Upper lobe of right lung (tissue), 1 donor: ENCODE measurements at regions not wholly inside any gene's neighbourhood (a gene's known extent, or its start where the extent isn't known, plus 50 kb on each side); places are given as distances from the start of the nearest gene placed in this dataset.

Source experiments
- ATAC-seq: fragments of 200-7000 bp; cut with Tn5 transposase; one replicate; pipeline ENCODE4 v1.9.1; 2020; ENCODE audit warnings: mild to moderate bottlenecking, moderate library complexity
- DNase-seq: peaks from one replicate; pipeline ENCODE4 v3.0.0-alpha.2; 2020
- H3K27ac ChIP-seq: fragments of 200-600 bp; one replicate; pipeline ENCODE4 v1.8.0; 2022
- H3K27me3 ChIP-seq: fragments of 200-600 bp; one replicate; pipeline ENCODE4 v1.8.0; 2022; ENCODE audit warnings: mild to moderate bottlenecking
- H3K36me3 ChIP-seq: fragments of 200-600 bp; one replicate; pipeline ENCODE4 v1.8.0; 2022
- H3K4me1 ChIP-seq: fragments of 200-600 bp; one replicate; pipeline ENCODE4 v1.8.0; 2022
- H3K4me3 ChIP-seq: fragments of 200-600 bp; one replicate; pipeline ENCODE4 v1.8.0; 2022; ENCODE audit warnings: mild to moderate bottlenecking
- H3K9me3 ChIP-seq: fragments of 200-600 bp; one replicate; pipeline ENCODE4 v1.8.0; 2022
- CTCF ChIP-seq: fragments of 200-600 bp; IDR thresholded peaks from one replicate; pipeline ENCODE4 v1.8.0; 2022; ENCODE audit warnings: antibody characterized with exemption
- intact Hi-C: fragments of 100-400 bp; cut with DNase I; formaldehyde crosslinking; loops from one replicate; pipeline ENCODE4 v1.11.0; 2022
- donor health status: DM: no; HTN: yes; CAD: no; lungs with severe emphysema.

GRCh38 chr14:100476012-100476822 lies 111.0 kb downstream of the BEGAIN start:
- ATAC-seq: no peak
- Histone ChIP-seq H3K27ac (no peak overlapping the region), H3K4me3 (no peak overlapping the region), H3K36me3 (no peaks in the 10 kb centered on the region), H3K9me3 (no peaks in the 10 kb centered on the region), H3K27me3 (no peaks in the 10 kb centered on the region), H3K4me1 (no peaks in the 10 kb centered on the region)
- no peak for TF ChIP-seq CTCF
- DNase-seq: no peak
- intact Hi-C loops: no loop called here

DNA sequence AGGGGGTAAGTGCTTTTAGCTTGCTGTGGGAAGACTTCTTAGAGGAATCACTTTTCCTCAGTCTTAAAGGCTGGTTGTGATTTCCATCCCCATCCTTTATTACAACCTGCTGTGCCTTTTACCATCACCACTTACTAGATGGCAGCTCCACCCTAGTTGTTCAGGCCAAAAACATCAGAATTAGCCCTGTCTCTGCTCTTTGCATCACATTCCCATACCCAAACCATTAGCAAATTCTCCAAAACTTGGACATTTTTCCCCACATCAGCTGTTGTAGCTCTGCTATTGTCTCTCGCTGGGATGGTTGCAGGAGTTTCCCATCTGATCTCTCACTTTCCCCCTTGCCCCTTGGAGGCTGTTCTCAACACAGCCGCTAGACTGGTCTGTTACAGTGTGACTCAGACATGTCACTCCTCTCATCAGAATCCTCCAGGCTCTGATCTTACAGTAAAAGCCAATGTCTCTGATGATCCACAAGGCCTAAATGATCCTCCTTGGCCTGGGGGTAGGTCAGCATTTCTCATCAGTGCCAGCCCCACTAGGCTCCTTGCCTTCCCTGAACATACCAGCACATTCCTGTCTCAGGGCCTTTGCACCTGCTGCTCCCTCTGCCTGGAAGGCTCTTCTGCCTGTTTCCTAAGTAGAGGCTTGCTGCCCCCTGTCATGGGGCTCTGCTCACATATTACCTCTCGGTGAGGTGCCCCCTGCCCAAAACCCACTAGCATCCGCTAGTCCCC lies 102.5 kb downstream of the BEGAIN start:
- Histone ChIP-seq H3K4me3 (no peak overlapping the region), H3K27me3 (no peaks in the 10 kb centered on the region), H3K9me3 (no peaks in the 10 kb centered on the region), H3K27ac (no peak overlapping the region), H3K36me3 (no peaks in the 10 kb centered on the region), H3K4me1 (no peaks in the 10 kb centered on the region)
- ATAC-seq (no peak), DNase-seq (no peak)
- TF ChIP-seq CTCF: no peak
- intact Hi-C loops: no loop called here

DNA sequence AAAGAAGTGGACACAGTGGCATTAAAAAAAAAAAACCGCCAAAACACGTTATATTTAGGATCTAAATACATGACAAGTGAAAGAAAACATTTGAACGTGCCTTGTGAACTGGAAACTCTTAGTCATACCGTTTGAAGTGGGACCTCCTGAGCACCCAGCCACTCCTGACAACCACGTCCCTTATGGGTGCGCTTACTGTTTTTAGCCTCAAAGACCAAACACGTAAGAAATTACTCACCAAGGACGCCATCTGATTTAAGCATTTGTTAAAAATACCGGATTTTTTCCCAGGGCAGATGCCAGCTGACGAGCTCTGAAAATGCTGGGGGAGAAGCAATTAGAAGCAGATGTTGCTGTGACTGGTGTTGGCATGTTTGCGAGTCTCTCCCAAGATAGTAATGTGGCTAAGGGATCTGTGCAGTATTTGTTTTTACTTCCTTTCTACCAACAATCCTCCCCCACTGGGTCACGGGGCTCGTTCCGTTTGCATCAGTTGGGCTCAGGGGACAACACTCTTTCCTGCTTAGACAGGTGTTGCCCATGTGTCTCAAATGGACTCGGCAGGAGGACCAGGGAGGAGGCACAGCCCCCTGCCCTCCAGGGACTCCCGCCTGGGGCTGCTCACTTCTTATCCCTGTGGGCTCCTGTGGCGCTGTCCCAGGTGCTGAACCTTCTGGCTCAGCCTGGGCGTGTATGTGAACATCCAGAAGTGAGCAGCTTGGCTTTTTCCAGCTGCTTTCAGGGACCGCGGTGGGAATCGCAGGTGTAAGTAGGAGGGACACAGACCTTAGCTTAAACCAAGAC lies 101.0 kb downstream of the BEGAIN start:
- H3K4me3 ChIP-seq: no peak overlapping the region
- H3K27ac ChIP-seq: no peak overlapping the region
- no peaks in the 10 kb centered on the region for H3K36me3 ChIP-seq
- intact Hi-C loops: no loop called here
- TF ChIP-seq CTCF: no peak
- ATAC-seq: peak; percentile 68
- no peaks in the 10 kb centered on the region for H3K9me3 ChIP-seq
- peak; percentile 76 for DNase-seq
- no peaks in the 10 kb centered on the region for H3K27me3 ChIP-seq
- no peaks in the 10 kb centered on the region for H3K4me1 ChIP-seq
